Activated gamma-delta T cell treated with Interleukin-2 at 50 U/mL for 16 hours (primary cell): ENCODE measurements at regions not wholly inside any gene's neighbourhood (a gene's known extent, or its start where the extent isn't known, plus 50 kb on each side); places are given as distances from the start of the nearest gene placed in this dataset.
"Not testable (repeated sequence)": the region's sequence is repeated elsewhere in the genome, so short reads cannot be mapped to it uniquely, and the experiment has no call there.

Experiments
- DNase-seq: peaks from one replicate; pipeline ENCODE4 v3.0.0-alpha.2; 2020

DNA sequence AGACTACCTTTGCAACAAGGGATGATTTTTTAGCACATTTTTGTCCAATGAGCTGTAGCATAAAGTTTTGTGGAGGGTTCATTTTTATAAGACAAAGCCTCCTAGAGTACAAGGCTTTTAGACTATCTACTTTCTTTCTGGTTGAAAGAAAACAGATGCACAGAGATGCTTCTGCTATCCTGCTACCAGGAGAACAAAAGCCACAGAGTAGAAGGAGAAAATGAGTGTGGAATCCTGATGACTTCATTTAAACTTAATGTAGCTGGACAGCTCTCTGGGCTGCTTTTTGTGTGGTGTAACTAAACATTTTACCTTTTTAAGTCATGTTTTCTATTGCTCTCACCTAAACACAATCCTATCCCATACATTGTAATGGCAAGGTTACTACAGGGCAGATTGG lies 1009.4 kb downstream of the TLE1 start:
- no peak for DNase-seq

DNA sequence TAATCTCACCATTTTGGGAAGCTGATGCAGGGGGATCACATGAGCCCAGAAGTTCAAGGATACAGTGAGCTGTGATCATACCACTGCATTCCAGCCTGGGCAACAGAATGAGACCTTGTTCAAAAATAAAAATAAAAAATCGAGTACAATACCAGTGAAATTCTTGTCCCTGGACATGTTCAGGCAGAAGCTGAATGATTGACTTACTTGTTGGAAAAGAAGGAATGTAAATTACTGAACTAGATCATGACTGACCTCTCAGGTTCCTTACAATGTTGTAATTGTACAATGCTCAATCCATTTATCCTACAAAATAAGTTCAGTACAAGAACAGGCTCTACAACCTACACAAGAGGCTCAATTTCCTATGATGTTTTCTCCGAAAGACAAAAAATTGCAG lies 1010.4 kb downstream of the TLE1 start:
- no peak for DNase-seq

- DNase-seq: no peak
Observed at GRCh38 chr9:80673496-80673895, 1015.9 kb downstream of the TLE1 start.

- DNase-seq: no peak
Observed at GRCh38 chr9:80665479-80665878, 1023.9 kb downstream of the TLE1 start.

DNA sequence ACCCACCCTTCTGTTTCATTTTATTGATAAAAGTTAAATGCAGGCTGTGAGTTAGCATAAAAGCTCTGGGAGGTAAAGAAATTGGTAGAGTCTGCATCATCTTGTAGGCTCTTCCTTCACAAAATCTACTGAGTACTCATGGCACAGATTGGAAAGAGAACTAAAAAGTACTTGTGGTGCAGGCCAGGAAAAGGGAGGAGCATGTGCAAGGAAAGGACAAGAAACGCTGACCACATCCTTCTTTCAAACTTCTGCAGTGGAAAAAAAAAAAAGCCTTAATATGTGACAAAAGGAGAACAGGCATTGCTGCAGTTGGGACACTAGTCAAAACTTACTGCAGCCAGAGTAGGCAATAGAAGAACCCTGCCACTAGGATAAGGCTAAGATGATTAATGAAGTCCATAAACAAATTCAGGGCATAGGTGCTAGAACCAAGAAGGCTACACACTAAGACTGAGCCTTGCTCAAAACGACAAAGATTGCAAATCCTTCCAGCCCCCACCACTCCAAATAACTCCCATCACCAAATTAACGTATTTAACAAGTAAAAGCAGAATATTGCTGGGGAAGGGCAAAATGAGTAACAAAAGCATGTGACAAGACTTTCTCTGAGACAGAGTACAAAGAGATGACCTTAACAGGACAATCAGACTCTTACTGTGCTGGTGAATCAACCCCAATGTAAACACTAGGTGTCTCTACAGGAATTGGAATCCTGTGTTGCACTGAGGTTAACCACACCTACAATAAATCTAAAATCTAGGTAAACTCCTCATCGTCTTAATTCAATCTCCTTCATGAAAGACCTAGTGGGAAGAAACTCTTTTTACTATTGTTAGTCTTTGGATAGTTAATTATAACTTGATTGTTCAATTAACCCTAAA lies 1024.8 kb downstream of the TLE1 start:
- no peak for DNase-seq

DNA sequence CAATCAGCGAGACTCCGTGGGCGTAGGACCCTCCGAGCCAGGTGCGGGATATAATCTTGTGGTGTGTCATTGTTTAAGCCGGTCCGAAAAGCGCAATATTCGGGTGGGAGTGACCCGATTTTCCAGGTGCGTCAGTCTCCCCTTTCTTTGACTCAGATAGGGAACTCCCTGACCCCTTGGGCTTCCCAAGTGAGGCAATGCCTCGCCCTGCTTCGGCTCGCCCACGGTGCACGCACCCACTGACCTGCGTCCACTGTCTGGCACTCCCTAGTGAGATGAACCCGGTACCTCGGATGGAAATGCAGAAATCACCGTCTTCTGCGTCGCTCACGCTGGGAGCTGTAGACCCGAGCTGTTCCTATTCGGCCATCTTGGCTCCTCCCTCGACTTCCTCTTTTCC lies 1029.6 kb downstream of the TLE1 start:
- not testable (repeated sequence) for DNase-seq

DNA sequence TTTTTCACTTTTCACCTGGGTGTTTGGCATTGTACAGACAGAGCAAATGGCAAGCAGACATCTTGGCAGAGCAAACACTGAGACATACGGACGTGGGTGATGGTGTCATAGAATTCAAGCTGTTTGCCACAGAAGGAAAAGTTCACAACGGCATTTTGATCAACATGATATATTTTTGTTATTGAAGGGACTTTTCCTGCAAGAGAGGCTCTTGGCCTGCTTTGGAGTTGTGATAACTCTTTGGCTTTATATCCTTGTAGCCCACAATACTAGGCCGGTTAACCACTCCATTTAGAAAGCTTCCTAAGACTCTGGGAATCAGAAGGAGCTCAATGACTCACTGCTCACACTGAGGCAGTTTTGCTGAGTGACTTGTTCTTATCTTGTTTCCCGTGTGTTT lies 1038.3 kb downstream of the TLE1 start:
- DNase-seq: no peak

DNA sequence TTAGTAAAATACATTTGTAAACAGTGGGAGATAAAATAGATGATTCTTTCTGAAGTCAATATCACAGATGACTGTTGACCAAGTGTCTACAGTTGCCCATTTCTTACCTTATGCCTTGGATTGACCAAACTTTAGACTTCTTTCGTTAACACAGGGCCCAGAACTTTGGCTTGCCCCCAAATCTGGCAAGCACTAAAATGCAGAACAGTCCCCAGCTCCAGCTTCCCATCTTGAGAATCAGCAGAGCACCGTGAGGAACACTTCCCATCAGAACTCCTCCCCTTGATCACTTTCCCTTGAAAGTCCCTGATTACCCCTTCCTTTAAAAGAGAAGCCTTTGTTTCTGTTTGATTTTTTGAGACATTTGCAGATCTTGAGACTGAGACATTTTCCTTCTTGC lies 1039.9 kb downstream of the TLE1 start:
- DNase-seq: no peak

DNA sequence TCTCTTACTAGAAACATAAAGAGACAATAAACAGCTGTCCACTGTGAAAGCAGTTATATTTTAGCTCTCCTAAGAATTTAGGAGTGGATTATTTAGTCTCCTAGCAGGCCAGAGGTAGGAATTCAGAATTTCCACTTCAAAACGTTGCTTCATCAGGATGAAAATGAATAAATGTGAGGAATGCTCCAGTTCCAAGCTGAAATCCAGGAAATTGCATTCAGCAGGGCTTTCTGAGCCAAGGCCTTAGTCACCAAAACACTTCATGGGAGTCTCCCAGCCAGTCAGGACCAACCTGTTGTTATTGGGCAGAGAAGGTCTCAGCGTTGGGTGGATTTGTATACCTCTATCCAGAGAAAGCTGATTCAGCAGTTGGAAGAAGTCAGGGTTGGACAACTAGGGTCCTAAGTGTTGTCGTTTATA lies 1040.3 kb downstream of the TLE1 start:
- DNase-seq: no peak

GRCh38 chr9:80648336-80648735 lies 1041.0 kb downstream of the TLE1 start:
- no peak for DNase-seq

DNA sequence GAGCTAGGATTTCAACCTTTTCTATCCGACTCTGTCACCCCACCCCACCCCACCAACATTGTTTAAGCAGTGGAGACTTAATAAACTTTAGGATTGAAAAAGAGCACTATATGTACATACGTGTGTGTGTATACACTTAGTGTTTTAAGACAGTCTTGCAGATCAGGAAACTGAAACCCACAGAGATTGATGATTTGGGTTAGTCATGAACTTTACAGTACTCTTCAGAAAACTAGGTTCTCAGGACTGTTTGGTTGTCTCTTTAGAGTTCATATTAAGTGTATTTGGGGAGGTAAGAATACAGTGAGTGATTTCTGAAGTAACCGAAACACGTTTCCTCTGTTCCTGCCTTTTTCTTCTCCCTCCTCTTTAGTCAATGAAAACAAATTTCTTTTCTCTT lies 1043.1 kb downstream of the TLE1 start:
- no peak for DNase-seq

- DNase-seq: no peak
Observed at GRCh38 chr9:80644044-80644443, 1045.3 kb downstream of the TLE1 start.

GRCh38 chr9:80635065-80635464 lies 1054.3 kb downstream of the TLE1 start:
- DNase-seq: no peak

GRCh38 chr9:80632041-80632440 lies 1057.3 kb downstream of the TLE1 start:
- no peak for DNase-seq

GRCh38 chr9:80622508-80622907 lies 1050.7 kb downstream of the TLE4 start:
- no peak for DNase-seq

DNA sequence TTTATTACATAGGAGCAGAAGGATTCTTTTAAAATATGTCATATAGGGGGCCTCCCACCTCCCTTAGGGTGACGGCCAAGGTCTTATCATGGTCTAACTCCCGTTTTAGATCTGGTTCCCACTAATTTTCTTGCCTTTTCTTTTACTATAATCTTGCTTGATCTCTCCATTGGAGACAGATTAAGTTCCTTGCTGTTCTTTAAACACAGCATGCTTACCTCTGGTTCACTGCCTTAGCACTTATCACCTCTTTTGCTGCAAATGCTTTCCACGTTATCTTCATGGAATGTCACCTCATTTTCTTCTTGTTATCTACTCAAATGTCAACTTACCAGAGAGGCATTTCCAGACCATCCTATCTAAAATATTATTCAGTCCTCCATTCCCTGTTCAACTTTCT lies 1047.6 kb downstream of the TLE4 start:
- DNase-seq: no peak

- no peak for DNase-seq
Observed at GRCh38 chr9:80615964-80616363, 1044.2 kb downstream of the TLE4 start.

DNA sequence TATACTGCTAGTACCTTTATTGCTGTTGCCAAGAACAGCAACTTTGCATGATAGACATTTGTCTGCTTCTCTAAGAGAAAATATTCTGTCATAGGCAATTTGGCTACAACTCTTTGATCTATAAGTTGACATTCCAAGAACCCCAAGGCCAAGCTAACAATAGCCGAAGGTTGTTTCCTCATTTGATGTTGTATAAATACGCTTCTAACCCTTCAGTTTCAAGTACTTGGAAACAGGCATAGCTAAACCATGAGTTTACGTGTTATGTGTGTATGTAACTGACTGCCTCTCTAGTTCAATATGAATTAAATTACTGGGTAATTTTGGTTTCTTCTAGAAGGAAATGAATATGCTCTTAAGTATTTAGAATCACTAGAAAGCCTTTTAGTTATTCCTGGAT lies 1034.0 kb downstream of the TLE4 start:
- no peak for DNase-seq

- DNase-seq: no peak
Observed at GRCh38 chr9:80605129-80605528, 1033.4 kb downstream of the TLE4 start.

GRCh38 chr9:80602291-80602690 lies 1030.5 kb downstream of the TLE4 start:
- no peak for DNase-seq

DNA sequence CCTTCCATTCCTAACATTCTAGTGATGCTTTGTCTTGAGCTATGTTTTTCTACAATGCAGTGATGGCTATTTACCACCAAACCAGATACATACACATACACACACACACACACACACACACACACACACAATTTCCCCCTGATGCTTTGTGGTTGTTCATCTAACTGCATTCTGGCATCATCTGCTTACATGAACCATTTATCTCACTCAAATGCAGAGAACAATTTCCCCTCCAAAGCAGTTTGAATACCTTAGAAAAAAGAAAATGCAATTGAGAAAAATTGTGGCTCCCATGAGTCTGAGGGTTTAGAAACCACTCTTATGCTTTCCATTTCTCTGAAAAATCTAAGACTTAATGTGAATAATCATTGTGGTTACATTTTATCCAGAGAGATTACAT lies 1024.8 kb downstream of the TLE4 start:
- DNase-seq: no peak

DNA sequence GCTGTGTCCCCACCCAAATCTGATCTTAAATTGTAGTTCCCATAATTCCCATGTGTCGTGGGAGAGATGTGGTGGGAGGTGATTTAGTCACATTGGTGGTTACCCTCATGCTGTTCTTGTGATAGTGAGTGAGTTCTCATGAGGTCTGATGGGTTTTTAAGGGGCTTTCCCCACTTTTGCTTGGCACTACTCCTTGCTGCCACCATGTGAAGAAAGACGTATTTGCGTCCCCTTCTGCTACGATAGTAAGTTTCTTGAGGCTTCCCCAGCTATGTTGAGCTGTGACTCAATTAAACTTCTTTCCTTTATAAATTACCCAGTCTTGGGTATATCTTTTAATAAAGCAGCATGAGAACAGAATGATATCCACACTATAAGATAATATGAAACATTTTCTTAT lies 1023.4 kb downstream of the TLE4 start:
- no peak for DNase-seq

DNA sequence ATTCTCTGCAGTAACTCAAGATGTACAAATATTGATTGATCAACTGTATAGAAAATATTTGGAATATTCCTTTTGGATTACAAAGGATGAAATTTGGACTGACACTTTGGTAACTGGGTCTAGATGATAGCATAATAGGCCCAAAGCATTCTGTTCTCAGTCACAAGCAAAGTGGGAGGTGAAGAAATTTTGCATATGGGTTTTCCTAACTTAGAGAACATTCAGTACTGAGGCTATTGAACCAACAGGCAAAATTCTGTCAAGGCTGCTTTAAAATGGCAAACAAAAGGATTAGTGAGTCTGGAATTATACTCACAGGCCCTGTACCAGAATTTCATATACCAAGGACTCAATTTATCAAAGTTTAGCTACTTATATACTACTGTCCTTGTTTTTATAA lies 1020.6 kb downstream of the TLE4 start:
- no peak for DNase-seq

- DNase-seq: no peak
Observed at GRCh38 chr9:80586786-80587330, 1015.1 kb downstream of the TLE4 start.

- DNase-seq: no peak
Observed at GRCh38 chr9:80571953-80572352, 1000.2 kb downstream of the TLE4 start.
